Panc1 (cell line): ENCODE measurements at regions not wholly inside any gene's neighbourhood (a gene's known extent, or its start where the extent isn't known, plus 50 kb on each side); places are given as distances from the start of the nearest gene placed in this dataset.

Source experiments
- ATAC-seq: fragments of 200-7000 bp; cut with Tn5 transposase; 2 replicates; pipeline ENCODE4 v1.9.1; 2020; ENCODE audit warnings: mild to moderate bottlenecking, moderate library complexity
- BruUV-seq: library from RNA; stranded (reverse); fragments of 400-500 nt; replicated peaks from 2 replicates; lab custom pipeline; 2021; lab: Mats Ljungman, UMichigan
- CTCF ChIA-PET: fragments of 300-600 bp; sonication (Branson Sonifier 250); formaldehyde crosslinking; loops from one replicate; lab custom pipeline; 2022; ENCODE audit warnings: antibody characterized with exemption; lab: Charles Lee
- POLR2A ChIA-PET: fragments of 300-600 bp; sonication (Branson Sonifier 250); formaldehyde crosslinking; loops from one replicate; lab custom pipeline; 2022; ENCODE audit warnings: antibody characterized with exemption; lab: Charles Lee
- DNase-seq: peaks from one replicate; pipeline ENCODE4 v3.0.0-alpha.2; 2010; ENCODE audit warnings: low read depth, low spot score
- H3K27ac ChIP-seq: 2 replicates; pipeline ENCODE4 v1.5.1; 2011; ENCODE audit warnings: mild to moderate bottlenecking, low read length, inconsistent platforms
- H3K27me3 ChIP-seq: fragments of 200-500 bp; sonication (Bioruptor generic); 2 replicates; pipeline ENCODE4 v1.6.0; 2014; ENCODE audit warnings: low read length, inconsistent platforms; ENCODE audit not compliant: control insufficient read depth, insufficient read depth
- H3K36me3 ChIP-seq: fragments of 200-500 bp; sonication (Bioruptor generic); 2 replicates; pipeline ENCODE4 v1.5.1; 2014; ENCODE audit warnings: inconsistent platforms, mild to moderate bottlenecking, low read length, moderate library complexity; ENCODE audit not compliant: control insufficient read depth, insufficient read depth
- H3K4me1 ChIP-seq: 2 replicates; pipeline ENCODE4 v1.5.1; 2011; ENCODE audit warnings: inconsistent platforms, mild to moderate bottlenecking, low read length, moderate library complexity; ENCODE audit not compliant: control insufficient read depth, insufficient read depth
- H3K4me3 ChIP-seq, 2 experiments: 2 replicates each; pipeline ENCODE4 v1.5.1; 2011 to 2012; ENCODE audit warnings: low read depth in 2 of 2, low read length in 2 of 2, mild to moderate bottlenecking in 2 of 2, inconsistent platforms in 1 of 2, moderate library complexity in 1 of 2
- H3K9me3 ChIP-seq: fragments of 200-500 bp; sonication (Bioruptor generic); 2 replicates; pipeline ENCODE4 v1.5.1; 2014; ENCODE audit warnings: low read depth, mild to moderate bottlenecking, inconsistent platforms, low read length, moderate library complexity; ENCODE audit not compliant: control insufficient read depth, insufficient read depth
- CTCF ChIP-seq: fragments of 450-650 bp; IDR thresholded peaks from 2 replicates; pipeline ENCODE4 v1.5.1; 2017; ENCODE audit warnings: mild to moderate bottlenecking
- POLR2AphosphoS5 ChIP-seq: IDR thresholded peaks from 2 replicates; pipeline ENCODE4 v1.6.1; 2012; ENCODE audit warnings: mild to moderate bottlenecking, low read depth, low read length, moderate library complexity
- REST ChIP-seq, 2 experiments: IDR thresholded peaks; 2 replicates each; pipeline ENCODE4 v1.6.1; 2011 to 2012; ENCODE audit warnings: low read depth in 2 of 2, control low read depth in 1 of 2, low read length in 1 of 2, mild to moderate bottlenecking in 1 of 2, moderate library complexity in 1 of 2; ENCODE audit not compliant: insufficient read depth in 1 of 2
- SIN3A ChIP-seq: IDR thresholded peaks from 2 replicates; pipeline ENCODE4 v1.6.1; 2012; ENCODE audit warnings: low read depth, mild to moderate bottlenecking, low read length, moderate library complexity, borderline replicate concordance; ENCODE audit not compliant: insufficient read depth
- TCF7L2 ChIP-seq: IDR thresholded peaks from 2 replicates; pipeline ENCODE4 v1.6.1; 2011; ENCODE audit warnings: mild to moderate bottlenecking, low read depth, low read length, inconsistent platforms
- in situ Hi-C: cut with HindIII; loops from 2 replicates; pipeline ENCODE4 v1.10.0; 2016; ENCODE audit warnings: low sequenced_read_pairs, low pct_unique_long_range_greater_than_20kb
- intact Hi-C: fragments of 100-400 bp; cut with micrococcal nuclease; formaldehyde crosslinking; loops from one replicate; pipeline ENCODE4 v1.10.0; 2022; ENCODE audit not compliant: unreplicated experiment

- BruUV-seq, result no TSS peak
- in situ Hi-C loops (no loop called here), intact Hi-C loops (loop anchor here (10.0 kb wide), 1 partner anchor 161 kb away; no protein-coding TSS in a partner anchor)
- TF ChIP-seq TCF7L2 (no peak), CTCF (no peak), SIN3A (no peak), REST (IDR thresholded peaks at IDR 0.05; ENCODE audit: insufficient read depth in 1 of 2, low read depth in 2 of 2, low read length in 1 of 2) (no peak), POLR2AphosphoS5 (no peak)
- Histone ChIP-seq H3K4me3 (no peak overlapping the region), H3K27ac (no peak overlapping the region), H3K9me3 (no peaks in the 10 kb centered on the region), H3K4me1 (peaks cover 10% of the 10 kb centered on the region; the same call in 1 of the 2 replicates), H3K36me3 (no peaks in the 10 kb centered on the region), H3K27me3 (no peaks in the 10 kb centered on the region)
- ChIA-PET POLR2A (no interaction called here), CTCF (no interaction called here)
- no peak for ATAC-seq
- DNase-seq, result no peak
Measured at GRCh38 chr15:60076045-60076444, 71.9 kb downstream of the FOXB1 start.

GRCh38 chr15:60076582-60077276 is 72.6 kb downstream of the FOXB1 start:
- Histone ChIP-seq H3K9me3 (no peaks in the 10 kb centered on the region), H3K27me3 (no peaks in the 10 kb centered on the region), H3K36me3 (no peaks in the 10 kb centered on the region), H3K4me3 (no peak overlapping the region), H3K4me1 (peaks cover 5% of the 10 kb centered on the region; the same call in 1 of the 2 replicates), H3K27ac (no peak overlapping the region)
- ATAC-seq, result no peak
- BruUV-seq, result no TSS peak
- ChIA-PET POLR2A (no interaction called here), CTCF (no interaction called here)
- intact Hi-C loops, result loop anchor here (10.0 kb wide), 1 partner anchor 162 kb away; no protein-coding TSS in a partner anchor
- TF ChIP-seq REST (IDR thresholded peaks at IDR 0.05; ENCODE audit: insufficient read depth in 1 of 2, low read depth in 2 of 2, low read length in 1 of 2) (no peak), SIN3A (no peak), TCF7L2 (no peak), CTCF (no peak), POLR2AphosphoS5 (no peak)
- no peak for DNase-seq
- in situ Hi-C loops, result no loop called here
